Liver (tissue), 8 donors: ENCODE measurements at regions not wholly inside any gene's neighbourhood (a gene's known extent, or its start where the extent isn't known, plus 50 kb on each side); places are given as distances from the start of the nearest gene placed in this dataset.

Experiments
- DNase-seq: peaks from one replicate; pipeline ENCODE4 v3.0.0-alpha.2; 2017; ENCODE audit warnings: low spot score
- H3K27ac ChIP-seq, 2 donors: one replicate each; pipeline ENCODE4 v1.7.0; 2013; ENCODE audit warnings: inconsistent platforms in 2 of 2, low read length in 2 of 2, control low read depth in 1 of 2, low read depth in 1 of 2, mild to moderate bottlenecking in 1 of 2
- H3K27me3 ChIP-seq, 4 donors: one replicate each; pipeline versions ENCODE4 v1.6.1 to v1.7.0; 2013; ENCODE audit warnings: low read length in 3 of 4, inconsistent platforms in 1 of 4, mild to moderate bottlenecking in 1 of 4, moderate library complexity in 1 of 4; ENCODE audit not compliant: control insufficient read depth in 4 of 4, insufficient read depth in 4 of 4
- H3K36me3 ChIP-seq, 4 donors: one replicate each; pipeline versions ENCODE4 v1.6.1 to v1.7.0; 2013; ENCODE audit warnings: low read length in 3 of 4, mild to moderate bottlenecking in 3 of 4, low read depth in 1 of 4, moderate library complexity in 1 of 4; ENCODE audit not compliant: control insufficient read depth in 4 of 4, insufficient read depth in 3 of 4
- H3K4me1 ChIP-seq, 4 donors: one replicate each; pipeline versions ENCODE4 v1.6.1 to v1.7.0; 2013; ENCODE audit warnings: low read length in 3 of 4, mild to moderate bottlenecking in 3 of 4, moderate library complexity in 1 of 4; ENCODE audit not compliant: control insufficient read depth in 4 of 4, insufficient read depth in 4 of 4
- H3K4me3 ChIP-seq, 3 donors: one replicate each; pipeline versions ENCODE4 v1.6.1 to v1.7.0; 2013; ENCODE audit warnings: low read length in 3 of 3, control low read depth in 1 of 3, low read depth in 1 of 3, mild to moderate bottlenecking in 1 of 3
- H3K9ac ChIP-seq, 2 donors: one replicate each; pipeline ENCODE4 v1.7.0; 2013; ENCODE audit warnings: low read length in 2 of 2, mild to moderate bottlenecking in 2 of 2, moderate library complexity in 2 of 2, control low read depth in 1 of 2, low read depth in 1 of 2
- H3K9me3 ChIP-seq, 4 donors: one replicate each; pipeline versions ENCODE4 v1.6.1 to v1.7.0; 2013; ENCODE audit warnings: low read length in 3 of 4; ENCODE audit not compliant: control insufficient read depth in 4 of 4
- CTCF ChIP-seq: fragments of 150-350 bp; IDR thresholded peaks from 2 replicates; pipeline ENCODE4 v1.5.1; 2017; ENCODE audit warnings: improper control_type of control experiment, low read depth, low read length; ENCODE audit not compliant: missing input control
- EGR1 ChIP-seq, 2 donors: IDR thresholded peaks; 2 replicates each; pipeline ENCODE4 v1.6.1; 2016 to 2018; ENCODE audit warnings: antibody characterized with exemption in 2 of 2, low read depth in 2 of 2
- FOXA1 ChIP-seq: IDR thresholded peaks from 2 replicates; pipeline ENCODE4 v1.6.1; 2016; ENCODE audit warnings: antibody characterized with exemption
- FOXA2 ChIP-seq: IDR thresholded peaks from 2 replicates; pipeline ENCODE4 v1.6.1; 2016; ENCODE audit warnings: antibody characterized with exemption
- GABPA ChIP-seq, 2 donors: IDR thresholded peaks in 1 of 2; conservative IDR thresholded peaks in 1 of 2; 2 replicates each; pipeline ENCODE4 v1.6.1; 2016; ENCODE audit warnings: antibody characterized with exemption in 2 of 2, mild to moderate bottlenecking in 1 of 2, moderate library complexity in 1 of 2
- HNF4A ChIP-seq, 2 donors: conservative IDR thresholded peaks; 2 replicates each; pipeline ENCODE4 v1.6.1; 2016; ENCODE audit warnings: antibody characterized with exemption in 2 of 2, mild to moderate bottlenecking in 2 of 2
- HNF4G ChIP-seq: IDR thresholded peaks from 2 replicates; pipeline ENCODE4 v1.6.1; 2016; ENCODE audit warnings: antibody characterized with exemption
- MAX ChIP-seq: IDR thresholded peaks from 2 replicates; pipeline ENCODE4 v1.6.1; 2016; ENCODE audit warnings: antibody characterized with exemption
- RAD21 ChIP-seq, 2 donors: IDR thresholded peaks; 2 replicates each; pipeline ENCODE4 v1.6.1; 2016; ENCODE audit warnings: antibody characterized with exemption in 2 of 2, mild to moderate bottlenecking in 2 of 2
- REST ChIP-seq: IDR thresholded peaks from 2 replicates; pipeline ENCODE4 v1.6.1; 2016; ENCODE audit warnings: antibody characterized with exemption, mild to moderate bottlenecking
- SP1 ChIP-seq: IDR thresholded peaks from 2 replicates; pipeline ENCODE4 v1.6.1; 2018; ENCODE audit warnings: antibody characterized with exemption, mild to moderate bottlenecking
- TAF1 ChIP-seq: conservative IDR thresholded peaks from 2 replicates; pipeline ENCODE4 v1.6.1; 2016; ENCODE audit warnings: antibody characterized with exemption, mild to moderate bottlenecking
- ZBTB33 ChIP-seq: IDR thresholded peaks from 2 replicates; pipeline ENCODE4 v1.6.1; 2016; ENCODE audit warnings: antibody characterized with exemption
- WGBS: extraction: QIAGEN DNeasy Blood & Tissue Kit; methylation state at CpG from one replicate; pipeline ENCODE4 v1.1.7; 2013; 5-methylcytosine and 5-hydroxymethylcytosine counted together
- donor health status: healthy.
- donor health status: healthy.
- donor health status: healthy.
- donor health status: healthy.
- donor health status: healthy.

GRCh38 chr1:164086832-164087231 lies 472.2 kb upstream of the PBX1 start:
- Histone ChIP-seq H3K4me1 (no peaks in the 10 kb centered on the region), H3K27ac (no peak overlapping the region), H3K27me3 (no peaks in the 10 kb centered on the region), H3K9ac (no peak overlapping the region), H3K36me3 (no peaks in the 10 kb centered on the region), H3K4me3 (no peak overlapping the region), H3K9me3 (peaks cover 0 to 3% (median 0%) of the 10 kb centered on the region in 4 donors)
- TF ChIP-seq SP1 (no peak), FOXA2 (no peak), FOXA1 (no peak), TAF1 (no peak), HNF4G (no peak), MAX (no peak), ZBTB33 (no peak), REST (no peak), EGR1 (IDR thresholded peaks at IDR 0.05; ENCODE audit: low read depth in 2 of 2) (no peak), HNF4A (conservative IDR thresholded peaks at IDR 0.05) (no peak)
- DNase-seq, result no peak

- DNase-seq, result no peak
- Histone ChIP-seq H3K9ac (no peak overlapping the region), H3K27ac (no peak overlapping the region), H3K36me3 (no peaks in the 10 kb centered on the region), H3K27me3 (no peaks in the 10 kb centered on the region), H3K9me3 (peaks cover 0 to 3% (median under 1%) of the 10 kb centered on the region in 4 donors), H3K4me3 (no peak overlapping the region), H3K4me1 (no peaks in the 10 kb centered on the region)
- TF ChIP-seq SP1, result no peak
- no peak for TF ChIP-seq GABPA (IDR thresholded peaks at IDR 0.05 in 1 of 2, conservative IDR thresholded peaks at IDR 0.05 in 1 of 2)
- WGBS, result 35% methylated on average over 6 of the region's 6 CpGs
Measured at GRCh38 chr1:164087906-164088453, 471.0 kb upstream of the PBX1 start.

- Histone ChIP-seq H3K27me3 (no peaks in the 10 kb centered on the region), H3K4me3 (no peak overlapping the region), H3K9ac (no peak overlapping the region), H3K9me3 (peaks cover 0 to 6% (median 3%) of the 10 kb centered on the region in 4 donors), H3K4me1 (no peaks in the 10 kb centered on the region), H3K27ac (no peak overlapping the region), H3K36me3 (no peaks in the 10 kb centered on the region)
- TF ChIP-seq RAD21 (IDR thresholded peaks at IDR 0.05), result peak in 1 of 2 donors; percentile 27
- no peak for TF ChIP-seq CTCF
- DNase-seq, result no peak
- WGBS, result 71% methylated on average over 4 of the region's 4 CpGs
Measured at GRCh38 chr1:164092603-164093353, 466.2 kb upstream of the PBX1 start.
